ENCODE measurements at regions not wholly inside any gene's neighbourhood (a gene's known extent, or its start where the extent isn't known, plus 50 kb on each side); places are given as distances from the start of the nearest gene placed in this dataset.

GRCh38 chr2:204109681-204110080, 173.1 kb downstream of the ICOS start:
- Histone ChIP-seq H3K4me3 (ENCODE audit: severe bottlenecking) (no peak overlapping the region), H3K36me3 (ENCODE audit: low read depth) (no peaks in the 10 kb centered on the region), H3K27me3 (ENCODE audit: insufficient read depth, poor library complexity, severe bottlenecking) (no peaks in the 10 kb centered on the region), H3K27ac (ENCODE audit: poor library complexity, severe bottlenecking) (no peak overlapping the region), H3K9me3 (ENCODE audit: severe bottlenecking) (no peaks in the 10 kb centered on the region), H3K4me1 (ENCODE audit: insufficient read depth, poor library complexity, severe bottlenecking) (no peaks in the 10 kb centered on the region)
- no peak for ATAC-seq (ENCODE audit: low read depth)
- DNase-seq (ENCODE audit: low spot score), result no peak
- no peak for TF ChIP-seq CTCF (IDR thresholded peaks at IDR 0.05; ENCODE audit: poor library complexity, severe bottlenecking)

- no peak for TF ChIP-seq CTCF (IDR thresholded peaks at IDR 0.05; ENCODE audit: poor library complexity, severe bottlenecking)
- Histone ChIP-seq H3K36me3 (ENCODE audit: low read depth) (no peaks in the 10 kb centered on the region), H3K9me3 (ENCODE audit: severe bottlenecking) (no peaks in the 10 kb centered on the region), H3K4me1 (ENCODE audit: insufficient read depth, poor library complexity, severe bottlenecking) (no peaks in the 10 kb centered on the region), H3K4me3 (ENCODE audit: severe bottlenecking) (no peak overlapping the region), H3K27me3 (ENCODE audit: insufficient read depth, poor library complexity, severe bottlenecking) (no peaks in the 10 kb centered on the region), H3K27ac (ENCODE audit: poor library complexity, severe bottlenecking) (no peak overlapping the region)
- ATAC-seq (ENCODE audit: low read depth), result no peak
- no peak for DNase-seq (ENCODE audit: low spot score)
Measured at GRCh38 chr2:204110338-204110741, 173.8 kb downstream of the ICOS start.

DNA sequence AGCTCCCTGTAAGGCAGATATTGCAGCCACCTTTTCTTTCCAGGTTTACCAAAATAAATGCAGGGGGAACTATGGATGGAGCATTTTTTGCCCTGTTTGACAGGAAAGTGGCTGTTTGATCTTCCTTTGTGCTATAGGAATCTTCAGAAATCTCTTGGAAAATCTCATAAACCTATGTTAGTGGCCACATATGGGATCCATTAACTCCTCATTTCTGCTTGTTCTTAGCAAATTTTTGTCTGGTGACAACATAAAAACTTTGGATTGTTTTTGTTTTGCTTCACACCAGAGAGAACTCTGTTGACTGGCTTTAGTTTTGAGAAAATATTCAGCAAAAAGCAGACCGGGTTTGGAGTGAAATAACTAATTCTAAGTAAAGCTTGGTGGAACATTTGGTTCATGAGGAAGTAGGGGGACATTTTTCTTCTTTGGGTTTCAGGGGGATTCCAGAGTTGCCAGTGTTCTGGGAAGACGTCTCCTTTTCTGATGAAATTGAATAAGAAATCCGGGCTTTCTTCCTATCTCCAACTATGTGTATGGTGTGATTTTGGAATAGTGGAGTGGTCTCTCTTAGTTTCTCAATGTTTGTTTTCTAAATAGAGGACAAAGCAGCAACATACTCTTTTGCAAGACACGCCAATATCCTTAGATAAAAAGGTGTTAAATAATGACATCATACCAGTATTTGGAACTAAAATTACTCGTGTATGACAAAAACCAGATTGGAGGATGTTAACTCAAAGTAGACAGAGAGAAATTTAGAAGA, 174.4 kb downstream of the ICOS start:
- no peaks in the 10 kb centered on the region for H3K36me3 ChIP-seq (ENCODE audit: low read depth)
- no peaks in the 10 kb centered on the region for H3K9me3 ChIP-seq (ENCODE audit: severe bottlenecking)
- TF ChIP-seq CTCF (IDR thresholded peaks at IDR 0.05; ENCODE audit: poor library complexity, severe bottlenecking), result no peak
- H3K4me1 ChIP-seq (ENCODE audit: insufficient read depth, poor library complexity, severe bottlenecking), result no peaks in the 10 kb centered on the region
- H3K27me3 ChIP-seq (ENCODE audit: insufficient read depth, poor library complexity, severe bottlenecking), result no peaks in the 10 kb centered on the region
- no peak overlapping the region for H3K4me3 ChIP-seq (ENCODE audit: severe bottlenecking)
- ATAC-seq (ENCODE audit: low read depth) (no peak), DNase-seq (ENCODE audit: low spot score) (no peak)
- no peak overlapping the region for H3K27ac ChIP-seq (ENCODE audit: poor library complexity, severe bottlenecking)

DNA sequence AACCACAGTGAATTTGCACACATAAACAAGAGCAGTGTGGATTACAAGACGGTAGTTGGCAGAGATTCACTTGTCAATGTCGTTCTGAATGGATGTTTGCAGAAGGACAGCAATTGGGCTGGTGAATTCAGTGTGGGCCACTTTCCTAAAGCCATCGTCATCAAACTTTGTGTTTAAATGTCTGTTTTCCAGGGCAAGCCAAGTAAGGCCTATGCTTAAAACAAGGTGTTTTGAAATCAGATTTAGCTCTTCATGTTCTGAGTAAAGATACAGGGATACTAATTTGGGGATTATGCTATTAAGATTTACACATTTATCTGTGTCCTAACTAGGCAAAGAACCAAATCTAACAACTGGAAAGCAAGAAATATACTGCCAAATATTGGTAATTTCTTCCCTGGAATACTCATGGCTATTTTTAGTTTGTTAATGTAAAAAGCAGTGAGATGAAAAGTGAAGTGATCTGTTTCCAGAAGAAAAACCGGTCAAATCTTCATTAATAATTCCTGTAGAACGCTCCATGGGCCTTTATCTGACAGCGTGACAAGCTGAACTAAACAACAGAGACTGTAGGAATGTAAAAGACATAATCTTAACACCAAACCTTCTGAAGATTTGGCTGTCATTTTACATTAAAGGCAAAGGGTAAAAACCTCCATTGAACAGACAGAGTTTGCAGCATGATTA, 175.7 kb downstream of the ICOS start:
- Histone ChIP-seq H3K9me3 (ENCODE audit: severe bottlenecking) (no peaks in the 10 kb centered on the region), H3K27ac (ENCODE audit: poor library complexity, severe bottlenecking) (no peak overlapping the region), H3K4me3 (ENCODE audit: severe bottlenecking) (no peak overlapping the region)

More for the DNA sequence above, 175.7 kb downstream of the ICOS start:
- TF ChIP-seq CTCF (IDR thresholded peaks at IDR 0.05; ENCODE audit: poor library complexity, severe bottlenecking), result no peak
- Histone ChIP-seq H3K36me3 (ENCODE audit: low read depth) (no peaks in the 10 kb centered on the region), H3K27me3 (ENCODE audit: insufficient read depth, poor library complexity, severe bottlenecking) (no peaks in the 10 kb centered on the region), H3K4me1 (ENCODE audit: insufficient read depth, poor library complexity, severe bottlenecking) (no peaks in the 10 kb centered on the region)
- ATAC-seq (ENCODE audit: low read depth), result no peak
- no peak for DNase-seq (ENCODE audit: low spot score)

Measured in RWPE2 (cell line).